GM18858 (cell line): ENCODE measurements at regions not wholly inside any gene's neighbourhood (a gene's known extent, or its start where the extent isn't known, plus 50 kb on each side); places are given as distances from the start of the nearest gene placed in this dataset.
A peak's percentile ranks its signal among the peaks of the same experiment; 100 is the strongest.

Experiments used
- ATAC-seq: cut with Tn5 transposase; IDR thresholded peaks from one replicate; pipeline ENCODE4 v1.9.1; 2021; ENCODE audit not compliant: unreplicated experiment

GRCh38 chr18:51897884-51898283 is 442.1 kb upstream of the DCC start:
- no peak for ATAC-seq

- no peak for ATAC-seq
Observed at GRCh38 chr18:51907687-51908597, 432.1 kb upstream of the DCC start.

- ATAC-seq, result no peak
Observed at GRCh38 chr18:51908598-51908944, 431.4 kb upstream of the DCC start.

GRCh38 chr18:51911584-51911983 is 428.4 kb upstream of the DCC start:
- no peak for ATAC-seq

GRCh38 chr18:51912381-51912780 is 427.6 kb upstream of the DCC start:
- ATAC-seq, result no peak

- ATAC-seq, result no peak
Observed at GRCh38 chr18:51915176-51915575, 424.8 kb upstream of the DCC start.

GRCh38 chr18:51921862-51922261 is 418.1 kb upstream of the DCC start:
- no peak for ATAC-seq

- ATAC-seq, result no peak
Observed at GRCh38 chr18:51933903-51934302, 406.1 kb upstream of the DCC start.

GRCh38 chr18:51936115-51936514 is 403.9 kb upstream of the DCC start:
- no peak for ATAC-seq

GRCh38 chr18:51941999-51942398 is 398.0 kb upstream of the DCC start:
- no peak for ATAC-seq

- no peak for ATAC-seq
Observed at GRCh38 chr18:51943281-51943680, 396.7 kb upstream of the DCC start.

GRCh38 chr18:51946946-51947345 is 393.1 kb upstream of the DCC start:
- ATAC-seq, result no peak

- ATAC-seq, result no peak
Observed at GRCh38 chr18:51952844-51953243, 387.2 kb upstream of the DCC start.

GRCh38 chr18:51953521-51953920 is 386.5 kb upstream of the DCC start:
- ATAC-seq, result peak; percentile 94

GRCh38 chr18:51955136-51955535 is 384.9 kb upstream of the DCC start:
- ATAC-seq, result no peak

GRCh38 chr18:51957001-51957400 is 383.0 kb upstream of the DCC start:
- no peak for ATAC-seq

GRCh38 chr18:51980101-51980500 is 359.9 kb upstream of the DCC start:
- no peak for ATAC-seq

GRCh38 chr18:51988277-51988676 is 351.7 kb upstream of the DCC start:
- ATAC-seq, result no peak

GRCh38 chr18:51997129-51997528 is 342.9 kb upstream of the DCC start:
- ATAC-seq, result no peak

GRCh38 chr18:51998066-51998465 is 341.9 kb upstream of the DCC start:
- no peak for ATAC-seq

- no peak for ATAC-seq
Observed at GRCh38 chr18:51998711-51999110, 341.3 kb upstream of the DCC start.

GRCh38 chr18:51999351-51999750 is 340.6 kb upstream of the DCC start:
- no peak for ATAC-seq

- peak; percentile 47 for ATAC-seq
Observed at GRCh38 chr18:52000435-52000834, 339.6 kb upstream of the DCC start.
